ENCODE measurements at regions not wholly inside any gene's neighbourhood (a gene's known extent, or its start where the extent isn't known, plus 50 kb on each side); places are given as distances from the start of the nearest gene placed in this dataset.

DNA sequence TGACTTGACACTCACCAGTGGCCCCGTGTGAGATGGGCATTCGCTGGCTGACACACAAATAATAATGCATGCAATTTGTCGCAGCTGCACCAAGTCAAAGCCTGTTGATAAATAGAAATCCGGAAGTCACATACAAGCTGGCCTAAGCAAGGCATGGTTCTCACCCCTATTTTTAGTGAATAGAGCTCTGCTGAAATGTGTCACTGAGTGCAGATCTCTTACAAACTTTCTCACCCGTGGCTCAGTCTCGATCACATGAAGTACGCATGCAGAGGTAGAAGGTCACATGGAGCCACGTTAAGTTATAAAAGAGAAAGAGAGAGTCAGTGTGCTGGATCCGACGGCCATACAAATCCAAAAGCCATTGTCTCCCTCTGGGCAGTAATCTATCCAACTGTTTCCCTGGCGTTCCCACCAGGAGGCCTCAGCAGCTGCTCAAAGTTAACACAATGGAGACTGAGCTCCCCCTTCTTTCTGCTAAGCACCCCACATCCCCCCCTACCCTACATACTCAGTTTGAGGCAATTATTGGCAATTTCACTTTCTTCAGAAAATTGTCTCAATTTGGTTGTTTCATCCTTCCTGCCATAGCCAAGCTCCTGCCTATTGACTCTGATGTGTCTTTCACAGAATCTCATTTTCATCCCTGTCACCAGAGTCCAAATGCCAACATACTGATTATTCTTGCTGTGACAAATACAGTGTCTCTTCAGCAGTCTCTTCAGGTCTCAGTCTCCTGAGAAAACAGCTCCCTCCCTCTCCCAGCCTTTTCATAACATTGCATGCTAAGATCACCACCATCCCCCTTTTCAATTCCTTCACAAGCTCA is 473.3 kb upstream of the NRP1 start:
- no peaks in the 10 kb centered on the region for H3K4me1 ChIP-seq
- no peaks in the 10 kb centered on the region for H3K9me3 ChIP-seq
- no peak overlapping the region for H3K4me3 ChIP-seq
- TF ChIP-seq, protein P1, sequence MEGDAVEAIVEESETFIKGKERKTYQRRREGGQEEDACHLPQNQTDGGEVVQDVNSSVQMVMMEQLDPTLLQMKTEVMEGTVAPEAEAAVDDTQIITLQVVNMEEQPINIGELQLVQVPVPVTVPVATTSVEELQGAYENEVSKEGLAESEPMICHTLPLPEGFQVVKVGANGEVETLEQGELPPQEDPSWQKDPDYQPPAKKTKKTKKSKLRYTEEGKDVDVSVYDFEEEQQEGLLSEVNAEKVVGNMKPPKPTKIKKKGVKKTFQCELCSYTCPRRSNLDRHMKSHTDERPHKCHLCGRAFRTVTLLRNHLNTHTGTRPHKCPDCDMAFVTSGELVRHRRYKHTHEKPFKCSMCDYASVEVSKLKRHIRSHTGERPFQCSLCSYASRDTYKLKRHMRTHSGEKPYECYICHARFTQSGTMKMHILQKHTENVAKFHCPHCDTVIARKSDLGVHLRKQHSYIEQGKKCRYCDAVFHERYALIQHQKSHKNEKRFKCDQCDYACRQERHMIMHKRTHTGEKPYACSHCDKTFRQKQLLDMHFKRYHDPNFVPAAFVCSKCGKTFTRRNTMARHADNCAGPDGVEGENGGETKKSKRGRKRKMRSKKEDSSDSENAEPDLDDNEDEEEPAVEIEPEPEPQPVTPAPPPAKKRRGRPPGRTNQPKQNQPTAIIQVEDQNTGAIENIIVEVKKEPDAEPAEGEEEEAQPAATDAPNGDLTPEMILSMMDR (IDR thresholded peaks at IDR 0.05) = no peak
- TF ChIP-seq POLR2A (IDR thresholded peaks at IDR 0.05) = no peak
- TF ChIP-seq EP300 (IDR thresholded peaks at IDR 0.05) = no peak
- TF ChIP-seq POLR2AphosphoS5 (IDR thresholded peaks at IDR 0.05) = no peak
- no peaks in the 10 kb centered on the region for H3K27me3 ChIP-seq
- H3K27ac ChIP-seq = no peak overlapping the region
- 86 to 90% methylated on average over 11 of the region's 11 CpGs for WGBS, 2 donors
- no peaks in the 10 kb centered on the region for H3K36me3 ChIP-seq
- no peak for DNase-seq
- intact Hi-C loops (cut with DNase I) = no loop called here

DNA sequence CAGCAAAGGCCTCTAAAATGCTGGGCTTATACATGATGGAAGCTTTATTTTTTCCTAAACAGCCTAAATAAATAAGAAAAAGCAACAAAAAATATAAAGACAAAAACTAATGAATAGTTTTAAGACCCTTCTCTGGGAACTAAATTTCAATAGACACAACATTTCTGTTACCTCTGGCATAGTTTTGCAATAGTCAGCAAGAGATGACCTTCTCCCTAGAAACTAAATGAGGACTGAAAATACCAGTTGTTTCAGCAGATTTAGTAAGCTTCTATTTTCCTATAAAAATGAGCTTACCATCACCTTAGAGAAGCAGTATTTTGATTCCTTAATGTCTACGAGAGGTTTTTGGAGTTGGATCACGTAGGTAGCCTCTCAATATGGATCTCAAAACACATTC is 471.4 kb upstream of the NRP1 start:
- intact Hi-C loops (cut with DNase I) = no loop called here
- WGBS, 2 donors = 87 to 90% methylated on average over 2 of the region's 2 CpGs
- Histone ChIP-seq H3K9me3 (no peaks in the 10 kb centered on the region), H3K27me3 (no peaks in the 10 kb centered on the region), H3K36me3 (no peaks in the 10 kb centered on the region), H3K4me3 (no peak overlapping the region), H3K4me1 (peaks cover 0 to under 1% (median 0%) of the 10 kb centered on the region in 4 donors), H3K27ac (no peak overlapping the region)
- DNase-seq = no peak
- TF ChIP-seq POLR2AphosphoS5 (IDR thresholded peaks at IDR 0.05) (no peak), POLR2A (IDR thresholded peaks at IDR 0.05) (no peak), EP300 (IDR thresholded peaks at IDR 0.05) (no peak)
- TF ChIP-seq, protein P1 (IDR thresholded peaks at IDR 0.05) = no peak

DNA sequence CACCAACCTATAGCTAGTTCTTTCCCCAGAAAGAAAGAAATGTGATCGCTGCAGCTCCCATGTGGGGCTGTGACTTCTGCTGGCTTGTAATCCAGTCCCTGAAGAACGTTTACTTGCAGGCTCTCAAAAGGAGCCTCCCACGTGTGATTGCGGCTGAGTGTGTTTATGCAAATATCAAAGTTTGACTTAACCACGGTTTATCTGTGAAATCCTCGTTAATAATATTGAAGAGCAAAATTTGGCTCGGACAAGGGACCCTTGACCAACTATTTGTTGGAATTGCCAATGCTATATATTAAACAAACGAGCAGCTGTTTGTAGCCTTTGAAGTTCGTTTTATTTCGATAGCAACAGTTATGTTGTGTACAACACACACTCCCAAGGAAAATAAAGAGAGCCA is 470.1 kb upstream of the NRP1 start:
- Histone ChIP-seq H3K36me3 (no peaks in the 10 kb centered on the region), H3K9me3 (no peaks in the 10 kb centered on the region), H3K27ac (no peak overlapping the region), H3K27me3 (no peaks in the 10 kb centered on the region), H3K4me3 (no peak overlapping the region), H3K4me1 (peaks cover 0 to 13% (median 6%) of the 10 kb centered on the region in 4 donors)
- 59 to 64% methylated on average over 10 of the region's 10 CpGs for WGBS, 2 donors
- no peak for DNase-seq
- TF ChIP-seq EP300 (IDR thresholded peaks at IDR 0.05) (no peak), POLR2AphosphoS5 (IDR thresholded peaks at IDR 0.05) (no peak), POLR2A (IDR thresholded peaks at IDR 0.05) (no peak)
- TF ChIP-seq, protein P1 (IDR thresholded peaks at IDR 0.05) = no peak
- intact Hi-C loops (cut with DNase I) = no loop called here

DNA sequence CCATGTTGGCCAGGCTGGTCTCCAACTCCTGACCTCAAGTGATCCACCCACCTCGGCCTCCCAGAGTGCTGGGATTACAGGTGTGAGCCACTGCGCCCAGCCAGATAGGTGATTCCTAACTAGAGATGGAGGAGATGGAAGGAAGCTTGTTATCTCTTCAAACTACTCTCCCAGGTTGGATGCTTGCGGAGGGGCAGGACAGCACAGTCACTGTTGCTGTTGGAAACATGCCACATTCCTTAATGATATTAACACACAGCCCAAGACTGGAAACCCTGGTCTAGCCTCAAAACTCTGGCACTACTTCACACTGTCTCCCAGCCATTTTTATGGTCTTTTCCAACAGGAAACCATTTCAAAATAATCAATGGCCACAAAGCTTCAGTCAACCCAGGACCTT is 468.8 kb upstream of the NRP1 start:
- H3K27ac ChIP-seq = no peak overlapping the region
- H3K36me3 ChIP-seq = no peaks in the 10 kb centered on the region
- TF ChIP-seq POLR2A (IDR thresholded peaks at IDR 0.05) = no peak
- TF ChIP-seq POLR2AphosphoS5 (IDR thresholded peaks at IDR 0.05) = no peak
- no peak for TF ChIP-seq EP300 (IDR thresholded peaks at IDR 0.05)
- no peaks in the 10 kb centered on the region for H3K27me3 ChIP-seq
- H3K4me3 ChIP-seq = no peak overlapping the region
- no peaks in the 10 kb centered on the region for H3K9me3 ChIP-seq
- 94% methylated on average over 3 of the region's 3 CpGs for WGBS, 2 donors
- intact Hi-C loops (cut with DNase I) = no loop called here
- H3K4me1 ChIP-seq = peaks cover 0 to 21% (median 10%) of the 10 kb centered on the region in 4 donors
- DNase-seq = no peak

DNA sequence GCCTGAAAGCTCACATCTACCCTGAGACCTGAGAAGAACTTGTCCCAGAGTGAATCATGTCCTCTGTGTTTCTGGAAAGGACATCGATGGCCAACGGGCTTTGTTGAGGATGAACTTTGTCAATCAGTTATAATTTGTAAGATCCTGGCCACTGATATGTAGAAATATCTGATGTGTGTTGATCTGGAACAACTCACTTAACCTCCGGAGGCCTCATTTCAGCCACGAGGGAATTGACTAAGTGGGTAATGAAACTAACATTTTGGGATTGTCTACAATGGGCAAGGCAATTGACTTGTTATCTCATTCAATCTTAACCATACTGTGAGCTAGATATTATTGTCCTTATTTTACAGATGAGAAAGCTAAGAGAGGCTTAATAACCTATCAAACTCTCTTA is 468.1 kb upstream of the NRP1 start:
- H3K27me3 ChIP-seq = no peaks in the 10 kb centered on the region
- no peaks in the 10 kb centered on the region for H3K9me3 ChIP-seq
- 94% methylated on average over 4 of the region's 4 CpGs for WGBS, 2 donors
- peaks cover 0 to 21% (median 10%) of the 10 kb centered on the region in 4 donors for H3K4me1 ChIP-seq
- no peak overlapping the region for H3K4me3 ChIP-seq
- no peak overlapping the region for H3K27ac ChIP-seq
- no peak for DNase-seq
- H3K36me3 ChIP-seq = no peaks in the 10 kb centered on the region
- intact Hi-C loops (cut with DNase I) = no loop called here
- TF ChIP-seq, protein P1 (IDR thresholded peaks at IDR 0.05) = no peak
- TF ChIP-seq EP300 (IDR thresholded peaks at IDR 0.05) (no peak), POLR2AphosphoS5 (IDR thresholded peaks at IDR 0.05) (no peak)

Measured in sigmoid colon (tissue), 6 donors.